ENCODE measurements at regions not wholly inside any gene's neighbourhood (a gene's known extent, or its start where the extent isn't known, plus 50 kb on each side); places are given as distances from the start of the nearest gene placed in this dataset.

DNA sequence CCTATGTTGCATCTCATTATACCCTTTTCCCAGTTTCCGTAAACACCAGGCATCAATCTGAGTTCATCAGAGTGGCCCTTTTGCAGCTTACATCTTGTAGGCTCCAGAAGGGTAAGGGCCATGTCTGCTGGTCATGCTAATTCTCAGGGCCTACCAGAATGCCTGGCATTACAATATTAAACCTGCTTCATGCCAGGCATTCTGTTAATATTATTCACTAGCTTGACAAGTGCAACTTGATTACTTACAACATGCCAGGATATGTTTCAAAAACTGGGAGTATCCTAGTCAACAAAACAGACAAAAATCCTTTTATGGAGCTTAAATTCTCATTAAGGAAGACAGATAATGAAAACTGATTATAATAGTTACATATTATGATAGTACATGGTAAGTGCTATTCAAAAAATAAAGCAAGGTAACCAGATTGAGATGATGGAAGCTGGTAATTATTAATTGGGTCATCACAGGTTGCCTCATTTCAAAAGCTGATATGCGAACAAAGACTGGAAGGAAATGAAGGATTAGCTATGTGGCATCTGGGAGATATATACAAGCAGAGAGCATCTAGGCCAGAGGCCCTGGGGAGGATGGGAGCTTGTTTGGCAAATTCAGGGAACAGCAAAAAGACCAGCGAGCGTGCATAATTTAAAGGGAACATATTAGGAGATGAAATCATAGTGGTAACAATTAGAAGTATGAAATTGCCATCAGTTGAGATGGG, 406.3 kb downstream of the DMRT2 start:
- no peak overlapping the region for H3K4me3 ChIP-seq
- intact Hi-C loops (cut with DNase I; ENCODE audit: low total_unique reads), result no loop called here
- H3K4me1 ChIP-seq, result no peaks in the 10 kb centered on the region
- 64 to 94% (median 68%) methylated on average over 4 of the region's 4 CpGs for WGBS, 5 donors
- no peak for TF ChIP-seq POLR2AphosphoS5 (IDR thresholded peaks at IDR 0.05)
- no peak for TF ChIP-seq POLR2A (IDR thresholded peaks at IDR 0.05)
- TF ChIP-seq, protein P1, sequence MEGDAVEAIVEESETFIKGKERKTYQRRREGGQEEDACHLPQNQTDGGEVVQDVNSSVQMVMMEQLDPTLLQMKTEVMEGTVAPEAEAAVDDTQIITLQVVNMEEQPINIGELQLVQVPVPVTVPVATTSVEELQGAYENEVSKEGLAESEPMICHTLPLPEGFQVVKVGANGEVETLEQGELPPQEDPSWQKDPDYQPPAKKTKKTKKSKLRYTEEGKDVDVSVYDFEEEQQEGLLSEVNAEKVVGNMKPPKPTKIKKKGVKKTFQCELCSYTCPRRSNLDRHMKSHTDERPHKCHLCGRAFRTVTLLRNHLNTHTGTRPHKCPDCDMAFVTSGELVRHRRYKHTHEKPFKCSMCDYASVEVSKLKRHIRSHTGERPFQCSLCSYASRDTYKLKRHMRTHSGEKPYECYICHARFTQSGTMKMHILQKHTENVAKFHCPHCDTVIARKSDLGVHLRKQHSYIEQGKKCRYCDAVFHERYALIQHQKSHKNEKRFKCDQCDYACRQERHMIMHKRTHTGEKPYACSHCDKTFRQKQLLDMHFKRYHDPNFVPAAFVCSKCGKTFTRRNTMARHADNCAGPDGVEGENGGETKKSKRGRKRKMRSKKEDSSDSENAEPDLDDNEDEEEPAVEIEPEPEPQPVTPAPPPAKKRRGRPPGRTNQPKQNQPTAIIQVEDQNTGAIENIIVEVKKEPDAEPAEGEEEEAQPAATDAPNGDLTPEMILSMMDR (IDR thresholded peaks at IDR 0.05), result no peak
- H3K9me3 ChIP-seq, result no peaks in the 10 kb centered on the region
- no peak for DNase-seq
- H3K36me3 ChIP-seq, result no peaks in the 10 kb centered on the region
- H3K27ac ChIP-seq, result no peak overlapping the region
- H3K27me3 ChIP-seq, result no peaks in the 10 kb centered on the region

GRCh38 chr9:1457460-1457859, 407.3 kb downstream of the DMRT2 start:
- intact Hi-C loops (cut with DNase I; ENCODE audit: low total_unique reads), result no loop called here
- H3K27me3 ChIP-seq, result no peaks in the 10 kb centered on the region
- TF ChIP-seq POLR2A (IDR thresholded peaks at IDR 0.05) (no peak), POLR2AphosphoS5 (IDR thresholded peaks at IDR 0.05) (no peak), EP300 (IDR thresholded peaks at IDR 0.05) (no peak)
- TF ChIP-seq, protein P1 (IDR thresholded peaks at IDR 0.05), result no peak
- no peak overlapping the region for H3K27ac ChIP-seq
- WGBS, 5 donors, result 84 to 95% (median 90%) methylated on average over 2 of the region's 2 CpGs
- no peak for DNase-seq
- H3K4me1 ChIP-seq, result no peaks in the 10 kb centered on the region
- H3K9me3 ChIP-seq, result no peaks in the 10 kb centered on the region
- H3K4me3 ChIP-seq, result no peak overlapping the region
- H3K36me3 ChIP-seq, result no peaks in the 10 kb centered on the region

- peak in 1 of 2 donors; percentile 7 for DNase-seq
- Histone ChIP-seq H3K27ac (no peak overlapping the region), H3K27me3 (no peaks in the 10 kb centered on the region), H3K4me1 (no peaks in the 10 kb centered on the region), H3K4me3 (no peak overlapping the region), H3K36me3 (no peaks in the 10 kb centered on the region), H3K9me3 (no peaks in the 10 kb centered on the region)
- intact Hi-C loops (cut with DNase I; ENCODE audit: low total_unique reads), result no loop called here
- no peak for TF ChIP-seq EP300 (IDR thresholded peaks at IDR 0.05)
- TF ChIP-seq POLR2AphosphoS5 (IDR thresholded peaks at IDR 0.05), result no peak
- no peak for TF ChIP-seq POLR2A (IDR thresholded peaks at IDR 0.05)
- TF ChIP-seq, protein P1 (IDR thresholded peaks at IDR 0.05), result no peak
Observed at GRCh38 chr9:1458503-1458902, 408.3 kb downstream of the DMRT2 start.

DNA sequence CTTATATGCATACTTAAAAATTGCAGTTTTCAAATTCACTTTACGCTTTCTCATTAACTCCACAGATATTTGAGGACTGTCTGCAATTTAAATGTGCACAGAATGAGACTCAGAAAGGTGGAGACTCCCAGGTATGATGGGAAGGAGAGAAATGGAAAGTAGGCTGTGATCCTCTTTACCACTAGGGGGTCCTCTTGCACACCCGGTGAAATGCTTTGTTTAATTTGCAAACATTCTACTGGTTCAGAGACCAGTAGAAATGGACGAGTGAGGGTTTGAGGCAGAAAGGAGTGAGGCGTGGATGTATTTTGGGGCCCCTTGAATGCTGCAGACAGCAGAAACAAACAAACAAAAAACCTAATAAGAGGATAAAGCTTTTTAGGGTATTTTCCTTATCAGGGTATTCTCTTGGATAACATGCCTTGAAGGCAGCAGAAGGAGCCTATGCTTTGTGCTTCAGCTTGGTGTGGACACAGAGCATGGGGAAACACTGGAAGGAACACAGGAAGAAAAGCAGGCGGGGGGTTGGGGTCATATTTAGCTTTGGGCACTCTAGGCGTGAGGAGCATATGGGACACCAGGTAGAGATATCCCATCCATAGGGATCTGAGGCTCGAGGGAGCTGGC, 410.1 kb downstream of the DMRT2 start:
- DNase-seq, result peak in 1 of 2 donors; percentile 23
- Histone ChIP-seq H3K36me3 (no peaks in the 10 kb centered on the region), H3K4me1 (no peaks in the 10 kb centered on the region), H3K27me3 (no peaks in the 10 kb centered on the region), H3K27ac (no peak overlapping the region), H3K4me3 (no peak overlapping the region), H3K9me3 (no peaks in the 10 kb centered on the region)
- TF ChIP-seq EP300 (IDR thresholded peaks at IDR 0.05), result no peak
- TF ChIP-seq, protein P1 (IDR thresholded peaks at IDR 0.05), result peak in 2 of 7 experiments; percentile 20 to 45
- no peak for TF ChIP-seq POLR2AphosphoS5 (IDR thresholded peaks at IDR 0.05)
- no peak for TF ChIP-seq POLR2A (IDR thresholded peaks at IDR 0.05)
- WGBS, 5 donors, result 50 to 58% (median 57%) methylated on average over 7 of the region's 7 CpGs
- intact Hi-C loops (cut with DNase I; ENCODE audit: low total_unique reads), result no loop called here

All from stomach (tissue), 8 donors.